Testis (tissue), 2 donors: ENCODE measurements at regions not wholly inside any gene's neighbourhood (a gene's known extent, or its start where the extent isn't known, plus 50 kb on each side); places are given as distances from the start of the nearest gene placed in this dataset.

Source experiments
- DNase-seq: peaks from one replicate; pipeline ENCODE4 v3.0.0-alpha.2; 2019
- H3K27ac ChIP-seq, 2 donors: fragments of 200-600 bp; sonication (generic); one replicate each; pipeline ENCODE4 v1.5.1; 2019
- H3K27me3 ChIP-seq: fragments of 200-600 bp; sonication (generic); one replicate; pipeline ENCODE4 v1.5.1; 2019
- H3K36me3 ChIP-seq: fragments of 200-600 bp; sonication (generic); one replicate; pipeline ENCODE4 v1.5.1; 2017; ENCODE audit warnings: low read depth; ENCODE audit errors: missing control alignments
- H3K4me1 ChIP-seq: fragments of 200-600 bp; sonication (generic); one replicate; pipeline ENCODE4 v1.5.1; 2019
- H3K4me3 ChIP-seq, 2 donors: fragments of 200-600 bp; sonication (generic); one replicate each; pipeline ENCODE4 v1.5.1; 2017 to 2019
- H3K9me3 ChIP-seq: fragments of 200-600 bp; sonication (generic); one replicate; pipeline ENCODE4 v1.5.1; 2017
- POLR2A ChIP-seq: fragments of 450-650 bp; IDR thresholded peaks from one replicate; pipeline ENCODE4 v1.6.1; 2017; ENCODE audit warnings: antibody characterized with exemption, mild to moderate bottlenecking, moderate library complexity
- WGBS, 2 donors: methylation state at CpG; one replicate each; pipeline ENCODE4 v1.1.5; 2018; 5-methylcytosine and 5-hydroxymethylcytosine counted together
- intact Hi-C: fragments of 100-400 bp; cut with DNase I; formaldehyde crosslinking; loops from one replicate; pipeline ENCODE4 v1.15.1; 2023; ENCODE audit warnings: low total_unique reads
- TF ChIP-seq, protein P1 (sequence below), 3 experiments: fragments of 450-650 bp in 2 of 3; fragments of 200-600 bp in 1 of 3; sonication (generic) in 1 of 3; IDR thresholded peaks; one replicate each; pipeline ENCODE4 v1.5.1; 2016 to 2019; ENCODE audit warnings: antibody characterized with exemption in 3 of 3, mild to moderate bottlenecking in 2 of 3, moderate library complexity in 1 of 3

DNA sequence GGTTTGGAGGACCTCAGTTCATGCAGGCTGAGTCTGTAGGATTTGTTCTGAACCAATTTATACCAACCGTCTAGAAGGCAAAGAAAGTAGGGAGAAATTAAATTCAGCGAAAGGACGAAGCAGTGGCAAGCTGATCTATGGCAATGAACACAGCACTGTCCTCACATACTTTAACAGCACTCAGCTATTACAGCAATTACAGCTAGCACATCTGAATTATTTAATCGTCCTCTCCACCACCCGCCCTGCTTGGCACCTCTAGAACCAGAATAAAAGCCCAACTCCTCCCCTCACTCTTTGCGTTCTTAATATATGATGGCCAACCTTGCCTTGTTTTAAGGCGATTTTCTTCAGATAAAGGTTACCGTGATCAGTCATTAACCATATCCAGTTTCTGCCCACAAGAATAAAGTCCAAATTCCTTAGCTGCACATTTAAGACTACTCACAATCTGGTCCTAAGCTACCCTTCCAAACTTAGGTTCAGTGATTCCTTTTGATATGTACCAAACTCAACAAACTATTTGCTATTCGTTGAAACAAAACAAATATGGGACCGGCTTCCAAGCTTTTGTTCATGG is 169.4 kb upstream of the ESRRG start:
- no peak for DNase-seq
- 85 to 91% methylated on average over 10 of the region's 10 CpGs for WGBS, 2 donors
- Histone ChIP-seq H3K4me3 (no peak overlapping the region), H3K27me3 (no peaks in the 10 kb centered on the region), H3K27ac (no peak overlapping the region), H3K4me1 (no peaks in the 10 kb centered on the region), H3K9me3 (no peaks in the 10 kb centered on the region), H3K36me3 (no peaks in the 10 kb centered on the region)
- TF ChIP-seq, protein P1, sequence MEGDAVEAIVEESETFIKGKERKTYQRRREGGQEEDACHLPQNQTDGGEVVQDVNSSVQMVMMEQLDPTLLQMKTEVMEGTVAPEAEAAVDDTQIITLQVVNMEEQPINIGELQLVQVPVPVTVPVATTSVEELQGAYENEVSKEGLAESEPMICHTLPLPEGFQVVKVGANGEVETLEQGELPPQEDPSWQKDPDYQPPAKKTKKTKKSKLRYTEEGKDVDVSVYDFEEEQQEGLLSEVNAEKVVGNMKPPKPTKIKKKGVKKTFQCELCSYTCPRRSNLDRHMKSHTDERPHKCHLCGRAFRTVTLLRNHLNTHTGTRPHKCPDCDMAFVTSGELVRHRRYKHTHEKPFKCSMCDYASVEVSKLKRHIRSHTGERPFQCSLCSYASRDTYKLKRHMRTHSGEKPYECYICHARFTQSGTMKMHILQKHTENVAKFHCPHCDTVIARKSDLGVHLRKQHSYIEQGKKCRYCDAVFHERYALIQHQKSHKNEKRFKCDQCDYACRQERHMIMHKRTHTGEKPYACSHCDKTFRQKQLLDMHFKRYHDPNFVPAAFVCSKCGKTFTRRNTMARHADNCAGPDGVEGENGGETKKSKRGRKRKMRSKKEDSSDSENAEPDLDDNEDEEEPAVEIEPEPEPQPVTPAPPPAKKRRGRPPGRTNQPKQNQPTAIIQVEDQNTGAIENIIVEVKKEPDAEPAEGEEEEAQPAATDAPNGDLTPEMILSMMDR (IDR thresholded peaks at IDR 0.05) = no peak
- TF ChIP-seq POLR2A = no peak
- intact Hi-C loops = no loop called here

DNA sequence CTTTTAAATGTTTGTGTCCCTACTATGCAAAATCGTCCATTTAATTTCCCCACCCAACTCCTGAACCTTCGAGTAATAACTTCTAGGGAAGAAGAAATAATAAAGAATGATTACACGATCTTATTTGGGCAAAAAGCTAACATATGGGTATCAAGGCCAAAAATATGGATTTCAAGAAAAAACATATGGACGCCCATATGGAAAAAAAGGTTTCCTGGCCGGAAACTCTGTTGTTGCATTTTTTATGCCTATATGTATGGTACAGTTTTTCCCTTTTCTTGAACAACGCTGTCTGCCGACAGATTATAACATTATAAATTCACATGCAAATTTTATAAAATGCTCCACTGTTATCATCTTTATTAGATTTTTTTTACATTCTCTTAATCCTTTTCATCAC is 167.6 kb upstream of the ESRRG start:
- no peak overlapping the region for H3K27ac ChIP-seq
- TF ChIP-seq, protein P1 (IDR thresholded peaks at IDR 0.05) = no peak
- TF ChIP-seq POLR2A = no peak
- 85 to 93% methylated on average over 7 of the region's 7 CpGs for WGBS, 2 donors
- H3K27me3 ChIP-seq = no peaks in the 10 kb centered on the region
- no peak for DNase-seq
- no peaks in the 10 kb centered on the region for H3K36me3 ChIP-seq
- H3K4me1 ChIP-seq = no peaks in the 10 kb centered on the region
- no peak overlapping the region for H3K4me3 ChIP-seq
- intact Hi-C loops = no loop called here
- no peaks in the 10 kb centered on the region for H3K9me3 ChIP-seq

DNA sequence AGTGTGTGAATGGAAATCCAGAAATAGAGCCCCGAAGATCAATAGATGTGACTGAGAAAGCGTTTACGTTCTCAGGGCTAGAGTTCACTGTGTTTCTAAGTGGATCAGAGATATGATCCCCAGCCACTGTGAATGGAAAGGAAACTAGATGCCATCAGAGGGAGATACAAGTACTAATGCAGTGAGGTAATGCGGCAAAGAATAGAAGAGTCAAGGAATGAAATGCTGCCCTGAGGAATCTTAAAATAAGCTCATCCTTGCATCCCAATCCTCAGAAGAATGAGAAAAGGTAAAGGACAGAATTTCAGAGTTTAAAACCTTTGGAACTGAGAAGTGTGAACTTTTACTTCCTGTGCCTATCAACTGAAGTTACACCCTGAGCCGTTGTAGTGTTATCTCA is 165.5 kb upstream of the ESRRG start:
- Histone ChIP-seq H3K4me1 (no peaks in the 10 kb centered on the region), H3K27ac (no peak overlapping the region), H3K27me3 (no peaks in the 10 kb centered on the region), H3K4me3 (no peak overlapping the region), H3K36me3 (no peaks in the 10 kb centered on the region), H3K9me3 (no peaks in the 10 kb centered on the region)
- TF ChIP-seq, protein P1 (IDR thresholded peaks at IDR 0.05) = no peak
- no peak for TF ChIP-seq POLR2A
- no peak for DNase-seq
- WGBS, 2 donors = 61 to 77% methylated on average over 5 of the region's 5 CpGs
- intact Hi-C loops = no loop called here

DNA sequence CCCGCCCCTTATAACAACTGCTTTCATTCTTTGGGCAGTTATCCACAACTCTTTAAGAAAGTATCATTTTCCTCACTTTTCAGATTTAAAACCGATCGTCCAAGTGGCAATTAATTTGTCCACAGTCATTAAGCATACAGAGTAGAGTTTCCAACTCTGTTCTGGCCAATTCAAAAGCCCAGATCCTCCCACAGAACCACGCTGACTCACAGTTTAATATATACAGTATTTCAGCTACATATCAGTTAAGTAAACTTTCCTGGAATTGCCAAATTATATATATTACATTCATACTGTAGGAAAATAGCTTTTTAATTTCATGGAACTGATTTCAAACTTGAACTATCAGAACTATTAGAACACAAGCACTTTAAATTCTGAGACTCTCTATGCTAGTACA is 163.8 kb upstream of the ESRRG start:
- Histone ChIP-seq H3K27ac (no peak overlapping the region), H3K4me3 (no peak overlapping the region), H3K4me1 (no peaks in the 10 kb centered on the region), H3K27me3 (no peaks in the 10 kb centered on the region), H3K36me3 (no peaks in the 10 kb centered on the region), H3K9me3 (no peaks in the 10 kb centered on the region)
- TF ChIP-seq POLR2A = no peak
- TF ChIP-seq, protein P1 (IDR thresholded peaks at IDR 0.05) = no peak
- DNase-seq = no peak
- 76 to 77% methylated on average over 4 of the region's 4 CpGs for WGBS, 2 donors
- intact Hi-C loops = no loop called here

DNA sequence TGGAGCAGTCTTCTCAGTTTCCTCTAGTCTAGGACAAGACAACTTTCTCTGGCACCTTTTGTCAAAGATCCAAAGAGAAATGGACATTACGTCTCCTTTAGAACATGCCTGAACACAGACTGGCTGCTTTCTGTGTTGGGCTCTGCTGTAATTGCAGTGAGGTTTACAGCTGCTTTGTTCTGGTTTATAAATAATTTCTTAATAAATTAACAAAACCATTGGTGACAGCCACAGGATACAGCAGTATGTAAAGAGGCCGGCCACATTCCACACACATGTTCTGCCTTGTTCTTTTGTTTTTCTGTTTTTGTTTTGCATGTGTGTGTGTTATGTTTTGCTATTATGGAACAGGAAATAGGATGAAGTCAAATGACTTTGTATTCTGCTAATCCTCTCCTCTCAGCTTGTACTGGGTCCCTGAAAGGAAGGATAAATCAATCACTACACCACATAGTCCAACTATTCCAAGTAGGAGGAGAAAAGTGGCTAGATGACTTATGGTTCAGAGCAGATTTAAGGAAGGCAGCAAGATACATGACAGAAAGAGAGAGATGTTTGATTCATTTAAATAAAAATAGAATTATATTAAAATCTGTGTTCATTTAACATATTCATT is 161.5 kb upstream of the ESRRG start:
- H3K36me3 ChIP-seq = no peaks in the 10 kb centered on the region
- no peak overlapping the region for H3K27ac ChIP-seq
- H3K9me3 ChIP-seq = no peaks in the 10 kb centered on the region
- intact Hi-C loops = no loop called here
- TF ChIP-seq, protein P1 (IDR thresholded peaks at IDR 0.05) = no peak
- TF ChIP-seq POLR2A = no peak
- no peak for DNase-seq
- no peaks in the 10 kb centered on the region for H3K27me3 ChIP-seq
- H3K4me1 ChIP-seq = no peaks in the 10 kb centered on the region
- H3K4me3 ChIP-seq = no peak overlapping the region
- 64 to 65% methylated on average over 2 of the region's 2 CpGs for WGBS, 2 donors
